ENCODE measurements at regions not wholly inside any gene's neighbourhood (a gene's known extent, or its start where the extent isn't known, plus 50 kb on each side); places are given as distances from the start of the nearest gene placed in this dataset.

GRCh38 chr21:43354666-43355065 is 72.3 kb downstream of the SIK1 start (continued):
- no peak for TF ChIP-seq ZBTB33 (IDR thresholded peaks at IDR 0.05; ENCODE audit: extremely low read depth, insufficient replicate concordance, low read length)

- intact Hi-C loops (cut with micrococcal nuclease) = no loop called here
- no peak overlapping the region for H3K27ac ChIP-seq (ENCODE audit: low read depth, low read length)
- CTCF ChIA-PET = no interaction called here
- no peak overlapping the region for H3K4me2 ChIP-seq (ENCODE audit: low read length)
- no peaks in the 10 kb centered on the region for H3K79me2 ChIP-seq (ENCODE audit: insufficient read depth, low read length)
- no peaks in the 10 kb centered on the region for H3K27me3 ChIP-seq (ENCODE audit: insufficient read depth, low read length)
- H4K20me1 ChIP-seq (ENCODE audit: insufficient read depth) = no peaks in the 10 kb centered on the region
- H2AFZ ChIP-seq (ENCODE audit: low read depth, low read length, poor library complexity, severe bottlenecking) = no peak overlapping the region
- POLR2A ChIA-PET = no interaction called here
- H3K9me3 ChIP-seq (ENCODE audit: control insufficient read depth in 1 of 2, insufficient read depth in 1 of 2, low read depth in 1 of 2, low read length in 2 of 2) = no peaks in the 10 kb centered on the region
- TF ChIP-seq CTCF (IDR thresholded peaks at IDR 0.05 in 2 of 3, conservative IDR thresholded peaks at IDR 0.05 in 1 of 3; ENCODE audit: borderline replicate concordance in 1 of 3, insufficient read depth in 1 of 3, low read depth in 2 of 3, low read length in 2 of 3) = no peak
- no peak for TF ChIP-seq JUND (IDR thresholded peaks at IDR 0.05)
- TF ChIP-seq CEBPB (IDR thresholded peaks at IDR 0.05; ENCODE audit: low read depth) = no peak
- no peak for TF ChIP-seq SP1 (IDR thresholded peaks at IDR 0.05; ENCODE audit: low read depth)
- no peak for TF ChIP-seq MAX (IDR thresholded peaks at IDR 0.05)
- no peak for TF ChIP-seq CBX3 (IDR thresholded peaks at IDR 0.05; ENCODE audit: low read depth)
- no peak for TF ChIP-seq TCF7L2 (IDR thresholded peaks at IDR 0.05; ENCODE audit: borderline replicate concordance, extremely low read depth, insufficient read depth, insufficient read length)
- no peak for TF ChIP-seq REST (IDR thresholded peaks at IDR 0.05; ENCODE audit: low read depth)
- no peak for TF ChIP-seq SRF (IDR thresholded peaks at IDR 0.05; ENCODE audit: low read depth)
- no peak for TF ChIP-seq EGR1 (IDR thresholded peaks at IDR 0.05; ENCODE audit: low read depth)
- TF ChIP-seq FOSL1 (IDR thresholded peaks at IDR 0.05; ENCODE audit: low read depth) = no peak
- TF ChIP-seq ZFX (IDR thresholded peaks at IDR 0.05) = no peak
- TF ChIP-seq ZNF274 (IDR thresholded peaks at IDR 0.05; ENCODE audit: low read depth, low read length) = no peak
- TF ChIP-seq EZH2phosphoT487 (IDR thresholded peaks at IDR 0.05; ENCODE audit: borderline replicate concordance) = no peak
- no peak for TF ChIP-seq ELF1 (IDR thresholded peaks at IDR 0.05; ENCODE audit: borderline replicate concordance, low read depth)
- peaks cover 0 to 4% of the 10 kb centered on the region in 2 experiments; a peak in 1 of 4 replicates for H3K4me1 ChIP-seq (ENCODE audit: control insufficient read depth in 1 of 2, insufficient read depth in 2 of 2, low read length in 2 of 2)
- BruUV-seq (replicated peaks) = no TSS peak
- RAD21 ChIA-PET (ENCODE audit: low non-redundant PET in 1 of 2, low total read pairs in 2 of 2, uncharacterized antibody in 2 of 2, unreplicated experiment in 2 of 2) = no interaction called here
- ATAC-seq (no peak), DNase-seq (ENCODE audit: low read depth, low spot score) (no peak)
- H3K4me3 ChIP-seq (replicated peaks in 1 of 2; ENCODE audit: low read depth in 1 of 2, low read length in 2 of 2) = no peak overlapping the region
- H3K36me3 ChIP-seq (ENCODE audit: control insufficient read depth in 1 of 2, insufficient read depth in 2 of 2, low read length in 2 of 2) = no peaks in the 10 kb centered on the region
- no peak overlapping the region for H3K9ac ChIP-seq (ENCODE audit: low read length)
- no peaks in the 10 kb centered on the region for H3K9me2 ChIP-seq (ENCODE audit: insufficient read depth)
These were observed 72.9 kb downstream of the SIK1 start for GRCh38 chr21:43354026-43354420.

Data from HCT116 (cell line).